Breast epithelium (tissue), 3 donors: ENCODE measurements at regions not wholly inside any gene's neighbourhood (a gene's known extent, or its start where the extent isn't known, plus 50 kb on each side); places are given as distances from the start of the nearest gene placed in this dataset.

ENCODE experiments used
- CTCF ChIP-seq, 3 donors: fragments of 450-650 bp; IDR thresholded peaks; one replicate each; pipeline ENCODE4 v1.5.1; 2016 to 2017; ENCODE audit warnings: antibody characterized with exemption in 3 of 3, mild to moderate bottlenecking in 3 of 3, moderate library complexity in 3 of 3
- POLR2A ChIP-seq: fragments of 450-650 bp; IDR thresholded peaks from one replicate; pipeline ENCODE4 v1.6.1; 2016; ENCODE audit warnings: antibody characterized with exemption, mild to moderate bottlenecking, moderate library complexity
- POLR2AphosphoS5 ChIP-seq, 3 donors: sonication (generic); formaldehyde crosslinking; IDR thresholded peaks; one replicate each; pipeline ENCODE4 v1.6.1; 2017; ENCODE audit warnings: antibody characterized with exemption in 3 of 3

- TF ChIP-seq CTCF (IDR thresholded peaks at IDR 0.05), result no peak
- no peak for TF ChIP-seq POLR2A
- no peak for TF ChIP-seq POLR2AphosphoS5 (IDR thresholded peaks at IDR 0.05)
Measured at GRCh38 chr6:102944475-102944874, 1551.0 kb downstream of the GRIK2 start.
